Omental fat pad (tissue), 3 donors: ENCODE measurements at regions not wholly inside any gene's neighbourhood (a gene's known extent, or its start where the extent isn't known, plus 50 kb on each side); places are given as distances from the start of the nearest gene placed in this dataset.
"Not testable (repeated sequence)": the region's sequence is repeated elsewhere in the genome, so short reads cannot be mapped to it uniquely, and the experiment has no call there.

Experiments
- ATAC-seq: fragments of 150-250 bp; one replicate; pipeline ENCODE4 v1.9.1; 2016; ENCODE audit warnings: mild to moderate bottlenecking, moderate library complexity; ENCODE audit not compliant: low FRiP score
- DNase-seq: peaks from one replicate; pipeline ENCODE4 v3.0.0-alpha.2; 2019; ENCODE audit warnings: low spot score
- CTCF ChIP-seq, 3 donors: fragments of 450-650 bp; IDR thresholded peaks; one replicate each; pipeline ENCODE4 v1.5.1; 2016 to 2017; ENCODE audit warnings: antibody characterized with exemption in 3 of 3, mild to moderate bottlenecking in 3 of 3, moderate library complexity in 2 of 3

- ATAC-seq (no peak), DNase-seq (no peak)
- no peak for TF ChIP-seq CTCF (IDR thresholded peaks at IDR 0.05)
Measured at GRCh38 chr6:9136141-9136822, 700.9 kb upstream of the SLC35B3 start.

- DNase-seq (no peak), ATAC-seq (no peak)
- no peak for TF ChIP-seq CTCF (IDR thresholded peaks at IDR 0.05)
Measured at GRCh38 chr6:9131616-9132015, 696.3 kb upstream of the SLC35B3 start.

GRCh38 chr6:9131201-9131600, 695.9 kb upstream of the SLC35B3 start:
- no peak for DNase-seq
- no peak for ATAC-seq
- TF ChIP-seq CTCF (IDR thresholded peaks at IDR 0.05), result no peak

- TF ChIP-seq CTCF (IDR thresholded peaks at IDR 0.05), result no peak
- ATAC-seq, result no peak
- no peak for DNase-seq
Measured at GRCh38 chr6:9128970-9129369, 693.6 kb upstream of the SLC35B3 start.

GRCh38 chr6:9126878-9127560, 691.7 kb upstream of the SLC35B3 start:
- DNase-seq, result no peak
- no peak for TF ChIP-seq CTCF (IDR thresholded peaks at IDR 0.05)
- no peak for ATAC-seq

GRCh38 chr6:9126034-9126433, 690.7 kb upstream of the SLC35B3 start:
- not testable (repeated sequence) for DNase-seq, ATAC-seq

- DNase-seq, result no peak
- no peak for TF ChIP-seq CTCF (IDR thresholded peaks at IDR 0.05)
- ATAC-seq, result no peak
Measured at GRCh38 chr6:9121549-9121948, 686.2 kb upstream of the SLC35B3 start.
